NCI-H446 treated with DMSO at 0.1 percent for 48 hours (cell line): ENCODE measurements at regions not wholly inside any gene's neighbourhood (a gene's known extent, or its start where the extent isn't known, plus 50 kb on each side); places are given as distances from the start of the nearest gene placed in this dataset.

Source experiments
- DNase-seq: peaks from one replicate; lab custom pipeline; 2025; lab: John Stamatoyannopoulos, UW

DNA sequence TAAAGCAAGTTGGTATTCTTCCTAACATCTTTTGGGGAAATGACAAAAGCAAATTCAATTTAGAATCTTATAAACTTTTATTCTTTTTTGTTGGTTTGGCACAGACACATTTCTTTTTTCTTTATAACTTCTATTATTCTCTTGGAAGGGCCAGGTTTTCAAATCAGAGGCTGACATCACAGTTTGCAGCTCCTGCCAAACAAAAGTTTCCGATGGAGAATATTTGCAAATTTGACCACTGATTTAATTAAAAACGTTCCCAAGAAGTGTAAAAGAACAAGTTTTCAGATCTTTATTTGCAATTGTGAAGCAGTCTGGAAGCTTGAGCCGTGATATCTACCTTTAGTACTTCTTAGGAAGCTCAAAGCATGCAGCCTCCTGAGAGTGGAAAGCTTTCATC, 53.8 kb upstream of the CD83 start:
- no peak for DNase-seq

GRCh38 chr6:14065350-14065749, 52.2 kb upstream of the CD83 start:
- DNase-seq, result no peak

GRCh38 chr6:14066782-14067406, 50.7 kb upstream of the CD83 start:
- DNase-seq, result peak; percentile 70

- no peak for DNase-seq
These were observed 49.9 kb upstream of the CD83 start for GRCh38 chr6:14067656-14068055.
